ENCODE measurements at regions not wholly inside any gene's neighbourhood (a gene's known extent, or its start where the extent isn't known, plus 50 kb on each side); places are given as distances from the start of the nearest gene placed in this dataset.

DNA sequence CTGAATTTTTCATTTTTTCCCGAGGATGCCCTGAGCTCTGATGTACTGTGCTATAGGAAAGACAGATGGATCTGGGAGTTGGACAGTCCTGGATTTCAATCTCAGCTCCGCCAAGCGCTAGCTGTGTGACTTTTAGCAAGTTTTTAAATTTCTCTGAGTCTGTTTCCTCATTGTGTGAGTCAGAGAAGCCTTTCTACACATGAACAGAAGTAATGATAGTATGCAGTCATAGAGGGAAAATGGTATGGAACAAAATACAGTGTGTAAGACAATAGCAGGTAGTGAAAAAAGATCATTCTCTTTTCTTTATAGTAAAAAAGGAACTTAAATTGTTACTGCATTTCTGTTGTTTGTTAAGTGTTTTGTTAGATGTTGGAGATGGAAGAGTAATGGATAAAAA lies 52.4 kb upstream of the PPM1B start:
- ATAC-seq, result no peak
- no peaks in the 10 kb centered on the region for H3K4me1 ChIP-seq
- TF ChIP-seq, protein P1, sequence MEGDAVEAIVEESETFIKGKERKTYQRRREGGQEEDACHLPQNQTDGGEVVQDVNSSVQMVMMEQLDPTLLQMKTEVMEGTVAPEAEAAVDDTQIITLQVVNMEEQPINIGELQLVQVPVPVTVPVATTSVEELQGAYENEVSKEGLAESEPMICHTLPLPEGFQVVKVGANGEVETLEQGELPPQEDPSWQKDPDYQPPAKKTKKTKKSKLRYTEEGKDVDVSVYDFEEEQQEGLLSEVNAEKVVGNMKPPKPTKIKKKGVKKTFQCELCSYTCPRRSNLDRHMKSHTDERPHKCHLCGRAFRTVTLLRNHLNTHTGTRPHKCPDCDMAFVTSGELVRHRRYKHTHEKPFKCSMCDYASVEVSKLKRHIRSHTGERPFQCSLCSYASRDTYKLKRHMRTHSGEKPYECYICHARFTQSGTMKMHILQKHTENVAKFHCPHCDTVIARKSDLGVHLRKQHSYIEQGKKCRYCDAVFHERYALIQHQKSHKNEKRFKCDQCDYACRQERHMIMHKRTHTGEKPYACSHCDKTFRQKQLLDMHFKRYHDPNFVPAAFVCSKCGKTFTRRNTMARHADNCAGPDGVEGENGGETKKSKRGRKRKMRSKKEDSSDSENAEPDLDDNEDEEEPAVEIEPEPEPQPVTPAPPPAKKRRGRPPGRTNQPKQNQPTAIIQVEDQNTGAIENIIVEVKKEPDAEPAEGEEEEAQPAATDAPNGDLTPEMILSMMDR (IDR thresholded peaks at IDR 0.05), result no peak
- no peak for TF ChIP-seq POLR2AphosphoS5 (IDR thresholded peaks at IDR 0.05)
- TF ChIP-seq EP300 (IDR thresholded peaks at IDR 0.05), result no peak
- TF ChIP-seq POLR2A (IDR thresholded peaks at IDR 0.05), result no peak
- 86 to 91% methylated on average over 2 to 3 of the region's 3 CpGs for WGBS, 2 donors (ENCODE audit: low coverage in 1 of 2)
- no peak overlapping the region for H3K27ac ChIP-seq
- no peak overlapping the region for H3K4me3 ChIP-seq
- H3K9me3 ChIP-seq, result no peaks in the 10 kb centered on the region
- no peaks in the 10 kb centered on the region for H3K36me3 ChIP-seq
- peaks cover 3% of the 10 kb centered on the region for H3K27me3 ChIP-seq

DNA sequence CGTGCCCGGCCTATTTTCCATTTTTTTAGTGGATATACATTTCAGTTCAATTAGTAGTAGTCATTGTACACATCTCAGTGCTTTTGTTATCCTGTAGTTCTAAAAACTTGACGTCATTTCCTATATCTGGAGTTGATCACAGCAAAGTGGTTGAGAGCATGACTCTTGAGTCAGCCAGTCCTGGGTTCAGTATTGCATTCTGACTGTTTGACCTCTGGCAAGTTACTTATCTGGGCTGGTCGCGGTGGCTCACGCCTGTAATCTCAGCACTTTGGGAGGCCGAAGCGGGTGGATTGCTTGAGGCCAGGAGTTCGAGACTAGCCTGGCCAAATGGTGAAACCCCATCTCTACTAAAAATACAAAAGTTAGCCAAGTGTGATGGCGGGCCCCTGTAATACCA lies 50.4 kb upstream of the PPM1B start:
- no peak for ATAC-seq

More for the DNA sequence above, 50.4 kb upstream of the PPM1B start:
- Histone ChIP-seq H3K9me3 (no peaks in the 10 kb centered on the region), H3K27me3 (peaks cover 3% of the 10 kb centered on the region), H3K27ac (no peak overlapping the region), H3K4me3 (no peak overlapping the region), H3K4me1 (no peaks in the 10 kb centered on the region), H3K36me3 (no peaks in the 10 kb centered on the region)
- 83 to 92% methylated on average over 3 to 8 of the region's 10 CpGs for WGBS, 2 donors (ENCODE audit: low coverage in 1 of 2)
- TF ChIP-seq POLR2A (IDR thresholded peaks at IDR 0.05) (no peak), POLR2AphosphoS5 (IDR thresholded peaks at IDR 0.05) (no peak), EP300 (IDR thresholded peaks at IDR 0.05) (no peak)
- TF ChIP-seq, protein P1 (IDR thresholded peaks at IDR 0.05), result no peak

Small RNAs in the stretch of these regions (small RNA-seq; reads per million reads assigned to genes)
- 0 reads per million in 4 donors for gene AC019129.1
